ENCODE measurements at regions not wholly inside any gene's neighbourhood (a gene's known extent, or its start where the extent isn't known, plus 50 kb on each side); places are given as distances from the start of the nearest gene placed in this dataset.
"Not testable (repeated sequence)": the region's sequence is repeated elsewhere in the genome, so short reads cannot be mapped to it uniquely, and the experiment has no call there.

DNA sequence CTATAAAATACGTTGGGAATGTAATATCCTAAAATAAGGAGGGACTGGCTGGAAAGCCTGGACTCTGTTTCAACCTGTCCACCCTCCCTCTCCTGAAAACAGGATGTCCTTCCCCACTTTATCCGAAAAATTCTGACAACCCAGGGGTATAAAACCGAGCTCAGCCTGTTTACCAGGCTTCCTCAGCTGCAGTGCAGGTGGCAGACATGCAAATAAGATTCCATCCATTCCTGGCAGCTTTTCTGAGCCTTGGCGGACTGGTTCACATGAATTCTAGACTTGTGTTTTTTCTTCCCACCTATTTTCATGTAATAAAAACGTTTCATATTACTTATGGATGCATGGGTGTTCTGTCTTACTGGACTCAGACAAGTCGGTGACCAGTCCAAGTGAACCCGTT, 479.3 kb downstream of the KCNJ18 start:
- TF ChIP-seq, protein P1, sequence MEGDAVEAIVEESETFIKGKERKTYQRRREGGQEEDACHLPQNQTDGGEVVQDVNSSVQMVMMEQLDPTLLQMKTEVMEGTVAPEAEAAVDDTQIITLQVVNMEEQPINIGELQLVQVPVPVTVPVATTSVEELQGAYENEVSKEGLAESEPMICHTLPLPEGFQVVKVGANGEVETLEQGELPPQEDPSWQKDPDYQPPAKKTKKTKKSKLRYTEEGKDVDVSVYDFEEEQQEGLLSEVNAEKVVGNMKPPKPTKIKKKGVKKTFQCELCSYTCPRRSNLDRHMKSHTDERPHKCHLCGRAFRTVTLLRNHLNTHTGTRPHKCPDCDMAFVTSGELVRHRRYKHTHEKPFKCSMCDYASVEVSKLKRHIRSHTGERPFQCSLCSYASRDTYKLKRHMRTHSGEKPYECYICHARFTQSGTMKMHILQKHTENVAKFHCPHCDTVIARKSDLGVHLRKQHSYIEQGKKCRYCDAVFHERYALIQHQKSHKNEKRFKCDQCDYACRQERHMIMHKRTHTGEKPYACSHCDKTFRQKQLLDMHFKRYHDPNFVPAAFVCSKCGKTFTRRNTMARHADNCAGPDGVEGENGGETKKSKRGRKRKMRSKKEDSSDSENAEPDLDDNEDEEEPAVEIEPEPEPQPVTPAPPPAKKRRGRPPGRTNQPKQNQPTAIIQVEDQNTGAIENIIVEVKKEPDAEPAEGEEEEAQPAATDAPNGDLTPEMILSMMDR (IDR thresholded peaks at IDR 0.05; ENCODE audit: borderline replicate concordance, extremely low read depth, low read length, poor library complexity, severe bottlenecking), result no peak
- TF ChIP-seq EZH2 (IDR thresholded peaks at IDR 0.05; ENCODE audit: borderline replicate concordance, low read depth, low read length, severe bottlenecking), result no peak
- H3K4me3 ChIP-seq (ENCODE audit: low read depth in 1 of 2, low read length in 2 of 2), result no peak overlapping the region
- no peaks in the 10 kb centered on the region for H3K4me1 ChIP-seq (ENCODE audit: insufficient read depth, low read length)
- ATAC-seq (ENCODE audit: insufficient read depth, low read depth) (no peak), DNase-seq (no peak)
- H3K4me2 ChIP-seq (ENCODE audit: insufficient read depth, low read length), result no peak overlapping the region
- no peak overlapping the region for H3K27ac ChIP-seq (ENCODE audit: low read length)
- H3K9me3 ChIP-seq (ENCODE audit: insufficient read depth, low read length, severe bottlenecking), result no peaks in the 10 kb centered on the region
- H3K9ac ChIP-seq (ENCODE audit: low read depth, low read length), result no peak overlapping the region
- H3K79me2 ChIP-seq (ENCODE audit: insufficient read depth, low read length), result no peaks in the 10 kb centered on the region
- no peak overlapping the region for H2AFZ ChIP-seq (ENCODE audit: low read depth, low read length)
- H4K20me1 ChIP-seq (ENCODE audit: insufficient read depth, low read length), result no peaks in the 10 kb centered on the region
- no peaks in the 10 kb centered on the region for H3K36me3 ChIP-seq (ENCODE audit: insufficient read depth, low read length)
- no peaks in the 10 kb centered on the region for H3K27me3 ChIP-seq (ENCODE audit: insufficient read depth, low read length, poor library complexity)

DNA sequence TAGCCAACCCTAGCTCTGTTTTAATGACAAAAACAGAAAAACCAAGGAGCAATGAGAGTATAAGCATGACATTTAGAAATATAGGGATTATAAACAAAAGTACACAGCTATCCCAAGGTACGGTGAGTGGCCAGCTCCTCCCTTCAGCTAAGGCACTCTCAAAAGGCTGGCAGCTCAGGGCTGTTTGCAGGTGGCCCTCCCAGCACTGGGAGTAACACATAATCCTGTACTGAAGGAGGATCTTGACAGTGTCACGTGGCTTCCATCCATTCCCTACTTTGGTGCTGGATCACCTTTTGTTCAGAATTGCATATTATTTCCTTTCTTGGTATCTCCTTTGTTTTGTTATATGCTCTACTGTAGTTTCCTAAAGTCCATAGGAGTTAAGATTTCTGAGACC, 500.8 kb downstream of the KCNJ18 start:
- DNase-seq (no peak), ATAC-seq (ENCODE audit: insufficient read depth, low read depth) (no peak)
- Histone ChIP-seq H3K27me3 (ENCODE audit: insufficient read depth, low read length, poor library complexity) (no peaks in the 10 kb centered on the region), H3K9me3 (ENCODE audit: insufficient read depth, low read length, severe bottlenecking) (no peaks in the 10 kb centered on the region), H3K36me3 (ENCODE audit: insufficient read depth, low read length) (no peaks in the 10 kb centered on the region), H3K4me3 (ENCODE audit: low read depth in 1 of 2, low read length in 2 of 2) (no peak overlapping the region), H3K4me1 (ENCODE audit: insufficient read depth, low read length) (no peaks in the 10 kb centered on the region), H3K9ac (ENCODE audit: low read depth, low read length) (no peak overlapping the region), H2AFZ (ENCODE audit: low read depth, low read length) (no peak overlapping the region), H3K27ac (ENCODE audit: low read length) (no peak overlapping the region), H3K4me2 (ENCODE audit: insufficient read depth, low read length) (no peak overlapping the region), H3K79me2 (ENCODE audit: insufficient read depth, low read length) (no peaks in the 10 kb centered on the region), H4K20me1 (ENCODE audit: insufficient read depth, low read length) (no peaks in the 10 kb centered on the region)
- TF ChIP-seq EZH2 (IDR thresholded peaks at IDR 0.05; ENCODE audit: borderline replicate concordance, low read depth, low read length, severe bottlenecking), result no peak
- TF ChIP-seq, protein P1 (IDR thresholded peaks at IDR 0.05; ENCODE audit: borderline replicate concordance, extremely low read depth, low read length, poor library complexity, severe bottlenecking), result no peak

DNA sequence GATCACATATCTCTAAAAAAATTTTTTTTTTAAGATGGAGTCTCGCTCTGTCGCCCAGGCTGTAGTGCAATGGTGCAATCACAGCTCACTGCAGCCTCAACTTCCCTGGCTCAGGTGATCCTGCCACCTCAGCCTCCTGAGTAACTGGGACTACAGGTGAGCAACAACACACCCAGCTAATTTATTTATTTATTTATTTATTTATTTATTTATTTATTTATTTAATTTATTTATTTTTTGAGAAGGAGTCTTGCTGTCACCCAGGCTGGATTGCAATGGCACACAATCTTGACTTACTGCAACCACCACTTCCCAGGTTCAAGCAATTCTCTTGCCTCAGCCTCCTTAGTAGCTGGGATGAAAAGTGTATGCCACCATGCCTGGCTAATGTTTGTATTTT, 507.9 kb downstream of the KCNJ18 start:
- not testable (repeated sequence) for H3K79me2 ChIP-seq (ENCODE audit: insufficient read depth, low read length); H3K4me1 ChIP-seq (ENCODE audit: insufficient read depth, low read length); H3K27ac ChIP-seq (ENCODE audit: low read length); H3K36me3 ChIP-seq (ENCODE audit: insufficient read depth, low read length); H3K4me2 ChIP-seq (ENCODE audit: insufficient read depth, low read length); ATAC-seq (ENCODE audit: insufficient read depth, low read depth); H4K20me1 ChIP-seq (ENCODE audit: insufficient read depth, low read length); H3K4me3 ChIP-seq (ENCODE audit: low read depth in 1 of 2, low read length in 2 of 2); H3K9ac ChIP-seq (ENCODE audit: low read depth, low read length); H3K9me3 ChIP-seq (ENCODE audit: insufficient read depth, low read length, severe bottlenecking); H3K27me3 ChIP-seq (ENCODE audit: insufficient read depth, low read length, poor library complexity); DNase-seq; H2AFZ ChIP-seq (ENCODE audit: low read depth, low read length)

DNA sequence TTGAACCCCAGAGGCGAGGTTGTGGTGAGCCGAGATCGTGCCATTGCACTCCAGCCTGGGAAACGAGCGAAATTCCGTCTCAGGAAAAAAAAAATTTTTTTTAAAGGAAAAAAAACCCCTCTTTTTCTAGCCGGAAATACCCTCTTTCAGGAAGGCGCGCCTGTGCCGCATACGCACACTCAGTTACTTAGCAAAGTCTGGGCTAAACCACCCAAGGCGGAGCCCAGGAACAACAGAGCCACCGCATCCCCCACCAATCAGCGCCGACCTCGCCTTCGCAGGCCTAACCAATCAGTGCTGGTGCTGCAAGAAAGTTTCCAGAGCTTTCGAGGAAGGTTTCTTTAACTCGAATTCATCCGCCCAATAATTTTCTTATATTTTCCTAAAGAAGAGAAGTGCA, 510.4 kb downstream of the KCNJ18 start:
- Histone ChIP-seq H3K4me1 (ENCODE audit: insufficient read depth, low read length) (no peaks in the 10 kb centered on the region), H3K36me3 (ENCODE audit: insufficient read depth, low read length) (no peaks in the 10 kb centered on the region), H3K4me3 (ENCODE audit: low read depth in 1 of 2, low read length in 2 of 2) (no peak overlapping the region), H3K9me3 (ENCODE audit: insufficient read depth, low read length, severe bottlenecking) (peaks cover 4% of the 10 kb centered on the region), H3K4me2 (ENCODE audit: insufficient read depth, low read length) (no peak overlapping the region), H2AFZ (ENCODE audit: low read depth, low read length) (no peak overlapping the region), H4K20me1 (ENCODE audit: insufficient read depth, low read length) (no peaks in the 10 kb centered on the region), H3K9ac (ENCODE audit: low read depth, low read length) (no peak overlapping the region), H3K27ac (ENCODE audit: low read length) (no peak overlapping the region), H3K27me3 (ENCODE audit: insufficient read depth, low read length, poor library complexity) (no peaks in the 10 kb centered on the region), H3K79me2 (ENCODE audit: insufficient read depth, low read length) (no peaks in the 10 kb centered on the region)
- no peak for ATAC-seq (ENCODE audit: insufficient read depth, low read depth)
- TF ChIP-seq, protein P1 (IDR thresholded peaks at IDR 0.05; ENCODE audit: borderline replicate concordance, extremely low read depth, low read length, poor library complexity, severe bottlenecking), result no peak
- TF ChIP-seq EZH2 (IDR thresholded peaks at IDR 0.05; ENCODE audit: borderline replicate concordance, low read depth, low read length, severe bottlenecking), result no peak
- DNase-seq, result no peak
